ENCODE measurements at regions not wholly inside any gene's neighbourhood (a gene's known extent, or its start where the extent isn't known, plus 50 kb on each side); places are given as distances from the start of the nearest gene placed in this dataset.

GRCh38 chr3:72008226-72008996 is 223.5 kb upstream of the PROK2 start:
- intact Hi-C loops (cut with DNase I, micrococcal nuclease) = no loop called here
- ATAC-seq = no peak
- DNase-seq = no peak

DNA sequence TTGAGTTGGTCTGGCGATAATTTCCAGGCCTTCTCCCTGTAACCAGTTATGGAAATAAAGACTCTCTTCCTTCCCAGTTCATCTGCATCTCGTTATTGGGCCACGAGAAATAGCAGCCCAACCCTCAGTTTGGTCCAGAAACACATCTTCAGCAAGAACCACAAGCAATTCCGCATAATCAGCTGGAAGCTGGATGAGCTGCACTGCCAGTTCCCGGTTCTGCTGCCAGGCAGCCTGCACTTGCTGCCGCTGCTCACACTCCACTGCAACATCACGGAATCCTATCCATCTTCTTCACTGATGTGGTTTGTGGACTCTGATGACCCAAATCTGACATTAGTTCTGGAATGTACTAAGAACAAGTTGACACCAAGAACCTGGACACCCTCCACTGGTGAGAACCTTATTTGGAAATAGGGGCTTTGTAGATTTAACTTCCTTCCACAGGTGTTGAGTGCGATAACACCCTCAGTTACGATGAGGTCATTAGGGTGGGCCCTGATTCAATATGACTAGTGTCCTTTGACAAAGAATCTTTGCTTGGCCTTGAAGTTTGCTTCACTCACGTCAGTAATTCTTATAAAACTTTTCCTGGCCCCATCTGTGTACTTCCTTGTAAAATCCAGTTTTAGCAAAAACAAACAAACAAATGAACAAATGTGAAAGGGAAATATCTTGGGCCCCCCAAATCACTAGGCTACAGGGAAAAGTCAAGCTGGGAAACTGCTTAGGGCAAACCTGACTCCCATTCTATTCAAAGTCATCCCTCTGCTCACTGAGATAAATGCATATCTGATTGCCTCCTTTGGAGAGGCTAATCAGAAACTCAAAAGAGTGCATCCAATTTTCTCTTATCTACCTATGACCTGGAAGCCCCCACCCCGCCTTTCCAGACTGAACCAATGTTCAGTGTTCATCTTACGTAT is 221.9 kb upstream of the PROK2 start:
- DNase-seq (no peak), ATAC-seq (no peak)
- intact Hi-C loops (cut with DNase I, micrococcal nuclease) = no loop called here

DNA sequence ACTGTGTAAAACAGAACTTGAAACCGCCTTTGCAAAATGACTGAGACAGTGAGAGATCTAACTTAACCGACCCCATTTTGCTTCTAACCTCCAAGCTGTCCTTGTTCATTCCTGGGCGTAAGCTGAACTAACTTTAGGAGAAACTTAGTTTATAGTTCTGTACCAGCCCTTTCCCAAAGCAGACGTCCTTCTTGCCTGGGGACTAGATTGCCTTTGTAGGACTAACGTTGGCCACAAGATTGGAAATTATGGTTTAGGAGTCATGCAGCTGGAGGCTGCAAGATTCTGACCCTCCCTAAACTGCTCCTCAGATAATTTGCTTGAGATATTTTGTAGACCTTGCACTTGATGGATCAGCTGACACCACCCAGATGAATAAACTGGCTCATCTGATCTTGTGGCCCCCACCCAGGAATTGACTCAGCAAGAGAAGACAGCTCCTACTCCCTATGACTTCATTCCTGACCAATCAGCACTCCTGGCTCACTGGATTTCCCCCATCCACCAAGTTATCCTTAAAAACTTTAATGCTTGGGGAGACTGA is 219.9 kb upstream of the PROK2 start:
- intact Hi-C loops (cut with DNase I, micrococcal nuclease) = no loop called here
- no peak for DNase-seq
- ATAC-seq = peak; percentile 38

DNA sequence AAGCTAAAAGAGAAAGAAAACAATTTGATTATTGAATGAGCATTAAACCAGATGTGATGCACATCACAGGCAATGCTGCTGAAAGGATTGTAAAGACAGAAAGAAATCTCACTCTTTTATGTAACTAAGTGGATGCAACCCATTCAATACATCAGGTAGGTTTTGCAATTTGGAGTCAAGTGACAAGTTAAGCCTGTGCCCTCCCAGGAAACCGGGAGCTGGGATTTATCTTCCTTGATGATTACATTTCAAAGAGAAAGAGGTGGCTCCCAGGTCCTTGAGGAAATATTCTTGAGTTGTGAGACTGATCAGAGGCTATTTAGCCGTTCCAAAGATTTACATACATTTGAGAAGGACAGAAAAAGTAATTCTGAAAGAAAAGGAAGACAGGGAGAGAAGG is 219.0 kb upstream of the PROK2 start:
- ATAC-seq = no peak
- DNase-seq = no peak

DNA sequence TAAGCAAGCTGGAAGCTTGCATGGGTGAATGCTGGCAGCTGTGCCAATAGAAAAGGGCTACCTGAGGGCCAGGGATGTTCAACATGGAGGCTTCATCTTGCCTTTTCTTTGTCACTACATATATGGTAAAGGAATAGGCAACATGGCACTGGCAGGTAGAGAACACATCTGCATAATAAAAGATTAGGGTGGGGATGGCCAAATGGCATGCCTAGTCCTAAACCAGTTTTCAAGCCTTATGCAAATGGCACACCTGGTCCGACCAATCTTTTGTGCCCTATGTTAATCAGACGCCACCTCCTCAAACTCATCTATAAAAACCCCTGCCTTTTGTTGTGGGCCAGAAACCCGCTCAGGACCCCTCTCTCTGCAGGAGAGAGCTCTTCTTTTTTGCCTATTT is 216.8 kb upstream of the PROK2 start:
- ATAC-seq = no peak
- no peak for DNase-seq
- intact Hi-C loops (cut with DNase I, micrococcal nuclease) = no loop called here

More for the DNA sequence above, 219.0 kb upstream of the PROK2 start:
- intact Hi-C loops (cut with DNase I, micrococcal nuclease) = no loop called here

DNA sequence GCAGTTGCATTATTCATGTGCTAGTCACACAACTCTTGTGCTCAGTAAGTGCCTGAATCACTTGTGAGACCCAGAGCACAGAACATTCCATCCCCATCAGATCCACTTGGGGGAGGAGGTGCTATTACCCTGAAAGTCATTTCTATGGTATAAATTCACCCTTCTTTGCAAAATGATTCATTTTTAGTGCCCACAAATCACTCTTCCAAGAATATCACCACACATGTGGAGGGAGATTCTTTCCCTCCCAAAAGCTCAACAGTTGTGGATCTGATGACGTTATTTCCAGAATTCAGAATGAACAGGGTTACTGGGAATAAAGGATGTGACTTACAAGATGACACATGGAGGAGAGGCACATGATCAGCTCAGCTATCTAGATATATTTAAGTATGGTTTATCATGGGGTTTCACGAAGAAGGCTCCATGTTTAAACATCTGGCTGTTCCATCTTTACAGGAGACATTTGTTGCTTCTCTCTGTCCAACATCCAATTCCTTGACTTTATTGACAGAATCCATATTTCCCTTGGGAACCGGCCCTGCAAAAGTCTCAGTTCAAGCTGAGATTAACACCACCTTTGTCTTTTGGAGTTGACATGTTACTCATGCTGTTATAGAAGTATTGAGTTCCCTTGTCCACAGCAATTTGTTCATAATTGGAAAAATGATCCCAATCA is 214.2 kb upstream of the PROK2 start:
- ATAC-seq (no peak), DNase-seq (no peak)
- intact Hi-C loops (cut with DNase I, micrococcal nuclease) = no loop called here

DNA sequence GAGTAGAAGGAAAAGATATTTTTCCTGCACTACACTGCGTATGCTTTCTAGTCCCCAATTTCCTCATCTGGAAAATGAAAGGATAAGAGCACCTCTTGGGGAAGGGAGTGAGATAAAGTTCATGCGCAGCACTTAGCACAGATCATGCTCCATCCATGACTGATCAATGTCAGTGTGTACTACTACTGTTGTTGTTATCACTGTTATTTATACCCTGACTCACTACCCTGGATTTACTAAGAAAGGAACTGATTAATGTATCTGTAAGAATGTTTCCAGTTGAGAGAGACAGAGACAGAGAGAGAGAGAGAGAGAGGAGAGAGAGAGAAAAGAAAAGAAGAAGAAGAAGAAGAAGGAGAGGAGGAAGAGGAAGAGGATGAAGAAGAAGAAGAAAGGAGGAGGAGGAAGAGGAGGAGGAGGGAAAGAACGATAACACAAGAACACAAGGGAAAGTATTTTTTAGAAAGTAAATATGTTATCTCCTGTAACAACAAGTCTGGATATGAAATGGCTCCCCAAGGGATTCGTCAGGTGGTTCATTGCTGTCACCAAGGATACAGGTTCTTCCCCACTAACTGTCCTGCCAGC is 212.2 kb upstream of the PROK2 start:
- DNase-seq (no peak), ATAC-seq (no peak)
- intact Hi-C loops (cut with DNase I, micrococcal nuclease) = no loop called here

GRCh38 chr3:71994906-71995305 is 210.0 kb upstream of the PROK2 start:
- no peak for ATAC-seq
- no peak for DNase-seq
- intact Hi-C loops (cut with DNase I, micrococcal nuclease) = no loop called here

DNA sequence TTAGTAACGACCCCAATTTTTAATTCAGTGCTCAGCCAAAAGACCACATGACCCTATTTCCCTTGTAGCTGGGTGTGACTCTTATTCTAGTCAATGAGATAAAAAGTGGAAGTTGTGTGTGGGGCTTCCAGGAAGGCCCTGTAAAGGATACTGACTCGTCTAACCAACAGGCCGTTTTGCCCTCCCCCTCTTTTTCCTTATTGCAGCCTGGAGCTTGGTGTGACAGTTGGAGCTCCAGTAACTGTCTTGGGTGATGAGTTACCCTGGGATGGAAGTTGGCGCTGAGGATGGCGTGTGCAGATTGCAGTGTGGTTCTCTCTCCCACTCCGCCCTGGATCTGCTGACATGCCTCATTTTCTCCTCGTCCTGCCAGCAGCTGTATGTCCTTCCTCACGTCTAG is 209.3 kb upstream of the PROK2 start:
- ATAC-seq = no peak
- intact Hi-C loops (cut with DNase I, micrococcal nuclease) = no loop called here
- no peak for DNase-seq

DNA sequence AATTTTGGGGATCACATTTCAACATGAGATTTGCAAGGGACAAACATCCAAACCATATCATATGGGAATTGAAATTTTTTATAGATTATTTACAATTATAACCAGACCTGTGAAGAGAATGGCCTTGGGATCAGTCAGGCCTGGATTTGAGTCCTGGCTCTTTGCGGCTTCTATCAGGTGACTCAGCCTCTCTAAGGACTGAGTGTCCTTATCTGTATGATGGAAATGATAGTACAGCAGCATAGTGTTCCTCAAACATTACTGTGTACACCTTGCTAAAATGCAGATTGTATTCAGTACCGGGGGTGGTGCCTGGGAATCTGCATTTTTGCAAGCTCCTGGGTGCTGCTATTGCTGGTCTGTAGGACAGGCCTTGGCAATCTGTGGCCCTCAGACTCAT is 206.7 kb upstream of the PROK2 start:
- ATAC-seq (no peak), DNase-seq (no peak)
- intact Hi-C loops (cut with DNase I, micrococcal nuclease) = no loop called here

DNA sequence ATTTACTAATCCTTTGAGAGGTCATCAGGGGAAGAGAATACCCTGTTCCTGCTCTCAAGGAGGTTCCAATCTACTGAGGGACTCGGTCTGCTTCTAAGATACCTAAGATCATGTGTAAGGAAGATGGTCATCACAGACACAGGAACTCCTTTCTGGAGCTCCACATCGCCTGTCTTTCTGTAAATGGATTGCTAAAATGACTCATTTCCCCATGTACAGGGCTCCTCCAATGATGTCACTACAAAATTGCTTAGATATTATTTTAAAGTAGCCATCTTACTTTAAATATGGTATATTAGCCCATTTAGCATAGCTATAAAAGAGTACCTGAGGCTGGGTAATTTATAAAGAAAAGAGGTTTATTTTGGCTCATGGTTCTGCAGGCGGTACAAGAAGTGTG is 206.1 kb upstream of the PROK2 start:
- no peak for DNase-seq
- no peak for ATAC-seq
- intact Hi-C loops (cut with DNase I, micrococcal nuclease) = no loop called here

DNA sequence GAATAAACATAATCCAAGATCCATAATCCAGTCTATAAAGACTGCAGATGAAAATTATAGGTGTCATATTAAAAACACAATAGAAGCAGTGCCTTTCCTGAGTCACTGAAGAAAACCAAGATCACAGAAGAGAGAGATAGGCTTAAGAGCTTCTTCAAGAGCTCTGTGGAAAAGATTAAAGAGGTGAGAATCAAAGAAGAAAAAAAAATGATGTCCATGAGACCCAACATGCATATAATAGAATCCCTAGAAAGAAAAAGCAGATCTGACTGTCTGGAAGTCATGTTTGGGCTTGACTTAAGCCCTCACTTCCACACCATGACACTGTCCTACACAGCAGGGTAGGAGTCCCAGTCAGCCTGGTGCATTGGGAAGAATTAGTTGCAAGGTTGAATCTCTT is 205.6 kb upstream of the PROK2 start:
- intact Hi-C loops (cut with DNase I, micrococcal nuclease) = no loop called here
- ATAC-seq (no peak), DNase-seq (no peak)

DNA sequence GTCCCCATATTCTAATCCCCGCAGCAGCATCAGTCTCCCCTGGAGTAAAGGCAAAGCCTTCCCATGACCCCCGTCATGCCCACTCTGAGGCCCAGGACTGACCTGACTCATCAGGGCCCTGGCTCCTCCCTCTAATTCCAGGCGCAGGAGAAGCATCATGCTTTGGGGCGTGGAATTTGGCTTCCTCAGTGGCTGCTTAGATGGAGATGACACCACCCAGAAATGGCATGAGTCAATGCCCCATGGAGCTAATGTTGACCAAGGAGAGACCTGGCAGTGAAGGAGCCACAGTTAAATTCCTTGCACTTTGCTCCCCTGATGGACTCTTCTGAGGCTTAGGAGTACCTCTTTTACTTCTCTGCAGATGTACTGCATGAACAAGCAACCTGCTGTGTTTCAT is 204.2 kb upstream of the PROK2 start:
- intact Hi-C loops (cut with DNase I, micrococcal nuclease) = no loop called here
- no peak for DNase-seq
- ATAC-seq = no peak

GRCh38 chr3:71987828-71988227 is 202.9 kb upstream of the PROK2 start:
- no peak for DNase-seq
- intact Hi-C loops (cut with DNase I, micrococcal nuclease) = no loop called here
- no peak for ATAC-seq

DNA sequence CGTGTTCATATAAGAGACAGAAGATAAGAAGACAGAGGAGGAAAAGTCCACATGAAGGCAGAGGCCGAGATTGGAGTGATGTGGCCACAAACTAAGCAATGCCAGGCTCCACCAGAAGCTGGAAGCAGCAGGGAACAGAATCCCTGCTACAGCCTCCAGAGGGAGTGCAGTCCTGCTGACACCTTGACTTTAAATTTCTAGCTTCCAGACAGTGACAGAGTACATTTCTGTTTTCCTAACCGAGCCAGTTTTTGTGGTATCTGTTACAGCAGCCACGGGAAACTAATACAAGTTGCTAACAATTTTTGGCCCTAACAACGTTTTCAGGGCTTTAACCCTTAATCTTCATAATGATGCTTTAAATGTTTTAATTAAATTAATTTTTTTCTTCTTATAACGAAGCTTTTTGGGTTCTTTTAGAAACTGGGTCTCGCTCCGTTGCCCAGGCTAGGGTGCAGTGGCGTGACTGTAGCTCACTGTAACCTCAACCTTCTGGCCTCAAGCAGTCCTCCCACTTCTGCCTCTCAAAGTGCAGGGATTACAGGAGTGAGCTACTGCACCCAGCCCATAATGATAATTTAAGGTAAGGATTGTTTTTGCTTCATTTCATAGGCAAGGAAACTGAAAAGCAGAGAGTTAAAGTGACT is 202.3 kb upstream of the PROK2 start:
- intact Hi-C loops (cut with DNase I, micrococcal nuclease) = no loop called here
- DNase-seq = no peak
- peak; percentile 64 for ATAC-seq

DNA sequence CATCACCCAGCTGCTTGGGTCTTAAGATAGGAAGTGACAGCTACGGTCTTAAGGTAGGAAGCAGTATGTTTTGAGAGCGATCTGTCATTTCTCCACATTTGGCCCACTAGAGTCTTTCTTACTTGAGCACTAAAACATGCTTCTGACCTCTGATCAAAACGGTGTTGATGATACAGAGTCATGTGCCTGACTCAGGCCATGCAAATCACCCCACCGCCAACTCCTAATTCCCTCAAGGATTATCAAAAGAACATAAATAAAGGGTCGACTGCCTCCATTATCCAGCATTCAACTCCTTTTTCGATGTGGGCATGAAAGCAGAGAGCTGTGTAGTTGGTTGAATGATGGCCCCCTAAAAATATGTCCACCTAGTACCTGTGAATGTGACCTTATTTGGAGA is 201.7 kb upstream of the PROK2 start:
- intact Hi-C loops (cut with DNase I, micrococcal nuclease) = no loop called here
- ATAC-seq (no peak), DNase-seq (no peak)

- intact Hi-C loops (cut with DNase I, micrococcal nuclease) = no loop called here
- no peak for DNase-seq
- ATAC-seq = no peak
These were observed 200.1 kb upstream of the PROK2 start for GRCh38 chr3:71984843-71985613.

GRCh38 chr3:71983694-71984093 is 198.7 kb upstream of the PROK2 start:
- intact Hi-C loops (cut with DNase I, micrococcal nuclease) = no loop called here
- no peak for ATAC-seq
- no peak for DNase-seq

Measured in left colon (tissue), 2 donors.